Mucosa of descending colon (tissue), 3 donors: ENCODE measurements at regions not wholly inside any gene's neighbourhood (a gene's known extent, or its start where the extent isn't known, plus 50 kb on each side); places are given as distances from the start of the nearest gene placed in this dataset.

Experiments used
- ATAC-seq: fragments of 200-7000 bp; cut with Tn5 transposase; one replicate; pipeline ENCODE4 v1.9.1; 2020; ENCODE audit warnings: mild to moderate bottlenecking, moderate library complexity
- DNase-seq, 3 donors: peaks; one replicate each; pipeline ENCODE4 v3.0.0-alpha.2; 2020
- H3K36me3 ChIP-seq: fragments of 200-600 bp; one replicate; pipeline ENCODE4 v1.8.0; 2021; ENCODE audit warnings: low read depth, mild to moderate bottlenecking
- H3K4me1 ChIP-seq: fragments of 200-600 bp; one replicate; pipeline ENCODE4 v1.8.0; 2021; ENCODE audit warnings: low read depth, mild to moderate bottlenecking
- H3K4me3 ChIP-seq: fragments of 200-600 bp; one replicate; pipeline ENCODE4 v1.8.0; 2021; ENCODE audit warnings: mild to moderate bottlenecking
- H3K9me3 ChIP-seq: fragments of 200-600 bp; one replicate; pipeline ENCODE4 v1.8.0; 2021; ENCODE audit warnings: mild to moderate bottlenecking
- intact Hi-C, 2 donors: fragments of 100-400 bp; cut with DNase I in 1 of 2; cut with micrococcal nuclease in 1 of 2; formaldehyde crosslinking; loops; one replicate each; pipeline versions ENCODE4 v1.11.0 to v1.11.1; 2022; cut with DNase I, micrococcal nuclease
- TF ChIP-seq, protein P1 (sequence below): fragments of 200-600 bp; IDR thresholded peaks from one replicate; pipeline ENCODE4 v1.8.0; 2022; ENCODE audit warnings: antibody characterized with exemption, mild to moderate bottlenecking
- donor health status: DM: no; HTN: no; CAD: no; lungs with moderate emphysema.
- donor health status: DM: no; HTN: no; CAD: no.
- donor health status: DM: no; HTN: yes; CAD: no.

DNA sequence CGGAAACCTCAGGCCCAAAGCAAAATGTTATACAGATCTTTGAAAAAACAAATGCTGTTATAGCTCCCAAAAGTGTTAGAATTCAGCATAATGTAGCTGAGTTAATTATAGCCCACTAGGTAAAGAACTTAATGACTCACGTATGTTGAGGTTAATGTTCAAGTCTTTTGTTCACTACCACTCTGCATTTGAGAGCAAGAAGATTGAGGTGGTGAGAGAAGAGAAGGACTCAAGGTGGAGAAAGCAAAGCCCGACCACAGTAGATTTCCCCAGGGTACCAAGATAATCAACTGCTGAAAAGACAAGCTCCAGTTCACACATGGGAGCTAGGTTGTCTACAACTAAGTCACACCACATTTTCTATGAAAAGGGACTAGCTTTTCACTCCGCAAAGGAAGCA is 480.2 kb downstream of the DTHD1 start:
- ATAC-seq = no peak
- Histone ChIP-seq H3K4me1 (no peaks in the 10 kb centered on the region), H3K4me3 (no peak overlapping the region), H3K9me3 (no peaks in the 10 kb centered on the region), H3K36me3 (no peaks in the 10 kb centered on the region)
- intact Hi-C loops = no loop called here
- no peak for DNase-seq
- TF ChIP-seq, protein P1, sequence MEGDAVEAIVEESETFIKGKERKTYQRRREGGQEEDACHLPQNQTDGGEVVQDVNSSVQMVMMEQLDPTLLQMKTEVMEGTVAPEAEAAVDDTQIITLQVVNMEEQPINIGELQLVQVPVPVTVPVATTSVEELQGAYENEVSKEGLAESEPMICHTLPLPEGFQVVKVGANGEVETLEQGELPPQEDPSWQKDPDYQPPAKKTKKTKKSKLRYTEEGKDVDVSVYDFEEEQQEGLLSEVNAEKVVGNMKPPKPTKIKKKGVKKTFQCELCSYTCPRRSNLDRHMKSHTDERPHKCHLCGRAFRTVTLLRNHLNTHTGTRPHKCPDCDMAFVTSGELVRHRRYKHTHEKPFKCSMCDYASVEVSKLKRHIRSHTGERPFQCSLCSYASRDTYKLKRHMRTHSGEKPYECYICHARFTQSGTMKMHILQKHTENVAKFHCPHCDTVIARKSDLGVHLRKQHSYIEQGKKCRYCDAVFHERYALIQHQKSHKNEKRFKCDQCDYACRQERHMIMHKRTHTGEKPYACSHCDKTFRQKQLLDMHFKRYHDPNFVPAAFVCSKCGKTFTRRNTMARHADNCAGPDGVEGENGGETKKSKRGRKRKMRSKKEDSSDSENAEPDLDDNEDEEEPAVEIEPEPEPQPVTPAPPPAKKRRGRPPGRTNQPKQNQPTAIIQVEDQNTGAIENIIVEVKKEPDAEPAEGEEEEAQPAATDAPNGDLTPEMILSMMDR = no peak

DNA sequence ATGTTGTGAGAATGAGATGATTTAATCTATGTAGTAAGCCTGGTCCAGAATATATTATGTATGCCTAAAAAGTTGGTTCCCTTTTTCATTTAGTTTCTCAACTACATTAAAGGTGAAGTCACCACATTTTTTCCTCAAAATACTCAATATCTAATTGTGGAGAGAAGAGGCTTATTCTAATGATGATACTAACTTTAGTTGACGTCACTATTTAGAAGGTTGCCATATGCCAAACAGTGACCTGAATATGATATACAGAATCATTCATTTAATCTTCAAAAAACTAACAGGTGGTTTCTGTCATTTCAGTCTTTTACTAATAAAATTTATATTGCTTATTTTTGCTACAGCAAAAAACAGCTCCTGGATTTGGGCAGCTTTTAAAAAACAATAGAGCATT is 480.7 kb upstream of the NWD2 start:
- intact Hi-C loops = no loop called here
- ATAC-seq = no peak
- Histone ChIP-seq H3K4me3 (no peak overlapping the region), H3K9me3 (no peaks in the 10 kb centered on the region), H3K4me1 (no peaks in the 10 kb centered on the region), H3K36me3 (no peaks in the 10 kb centered on the region)
- TF ChIP-seq, protein P1 = no peak
- DNase-seq = no peak

DNA sequence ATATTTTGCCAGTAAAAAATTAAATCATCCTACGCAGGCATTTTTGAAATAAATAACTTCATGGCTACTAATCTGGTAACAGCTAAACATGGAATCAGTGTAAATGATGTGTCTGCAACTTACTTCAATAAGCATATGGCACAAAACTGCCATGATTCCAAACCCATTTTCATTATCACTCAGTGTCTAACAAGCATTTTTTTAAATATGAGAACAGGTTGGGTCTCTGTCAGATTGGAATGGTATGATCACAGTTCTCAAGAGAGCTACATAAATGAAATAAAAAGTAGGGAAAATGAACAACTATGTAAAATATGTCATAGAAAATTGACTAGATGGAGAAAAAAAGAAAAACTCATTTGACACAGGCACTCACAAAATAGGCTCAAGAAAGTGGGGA is 476.9 kb upstream of the NWD2 start:
- no peaks in the 10 kb centered on the region for H3K9me3 ChIP-seq
- intact Hi-C loops = no loop called here
- TF ChIP-seq, protein P1 = no peak
- DNase-seq (no peak), ATAC-seq (no peak)
- no peaks in the 10 kb centered on the region for H3K36me3 ChIP-seq
- H3K4me3 ChIP-seq = no peak overlapping the region
- no peaks in the 10 kb centered on the region for H3K4me1 ChIP-seq

DNA sequence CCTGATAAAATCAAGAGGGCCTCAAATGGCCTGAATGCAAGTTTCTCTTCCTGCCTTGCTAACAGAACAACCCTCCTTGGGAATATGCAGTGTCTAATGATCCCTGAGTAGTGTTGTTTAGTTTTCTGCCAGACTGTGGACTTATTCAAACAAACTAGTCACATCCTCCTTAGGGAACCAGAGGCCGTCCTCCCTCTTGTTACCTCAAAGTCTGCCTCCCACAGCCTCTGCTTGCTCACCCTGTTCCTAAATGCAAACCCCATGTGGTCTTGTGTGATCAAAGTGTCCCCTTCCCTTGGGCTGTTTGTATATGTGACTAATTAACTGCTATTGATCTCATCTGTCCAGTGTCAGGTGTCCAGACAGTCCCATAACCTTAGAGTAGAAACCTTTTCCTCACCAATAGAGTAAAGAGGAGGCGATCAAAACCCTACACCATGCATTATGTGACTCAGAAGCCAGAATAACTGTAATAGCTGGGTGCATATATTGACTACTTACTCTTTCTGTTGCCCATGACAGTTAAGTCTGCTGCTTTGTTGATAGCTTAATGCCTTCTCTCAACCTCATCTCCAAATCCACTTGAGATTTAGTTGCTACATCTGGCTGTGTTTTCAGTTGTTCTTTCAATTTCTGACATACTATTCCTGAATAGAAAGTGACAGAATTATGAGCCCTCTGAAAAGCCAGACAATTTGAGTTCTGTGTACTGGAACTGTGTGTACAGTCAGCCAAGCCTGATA is 473.0 kb upstream of the NWD2 start:
- Histone ChIP-seq H3K36me3 (no peaks in the 10 kb centered on the region), H3K9me3 (no peaks in the 10 kb centered on the region), H3K4me3 (no peak overlapping the region), H3K4me1 (no peaks in the 10 kb centered on the region)
- DNase-seq = no peak
- no peak for ATAC-seq
- TF ChIP-seq, protein P1 = no peak
- intact Hi-C loops = no loop called here

DNA sequence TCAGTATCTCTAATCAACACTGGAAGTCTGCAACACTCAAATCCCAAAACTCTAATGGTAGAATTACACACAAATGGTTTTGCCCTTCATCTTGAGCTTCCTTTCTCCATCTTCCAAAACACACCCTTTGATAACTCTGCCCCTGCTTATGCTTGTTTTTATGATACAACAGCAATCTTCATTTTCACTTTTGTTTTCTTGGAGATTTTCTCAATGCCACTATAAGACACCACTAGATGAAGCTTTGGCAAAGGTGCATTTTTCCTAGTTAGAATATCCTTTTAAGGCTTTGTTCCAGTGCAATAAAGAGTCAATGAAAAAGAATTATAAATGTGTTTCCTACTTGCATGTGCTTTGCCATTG is 472.4 kb upstream of the NWD2 start:
- Histone ChIP-seq H3K9me3 (no peaks in the 10 kb centered on the region), H3K36me3 (no peaks in the 10 kb centered on the region), H3K4me1 (no peaks in the 10 kb centered on the region), H3K4me3 (no peak overlapping the region)
- TF ChIP-seq, protein P1 = no peak
- DNase-seq (no peak), ATAC-seq (no peak)
- intact Hi-C loops = no loop called here

GRCh38 chr4:36773467-36773866 is 471.1 kb upstream of the NWD2 start:
- no peak for ATAC-seq
- intact Hi-C loops = no loop called here

More at GRCh38 chr4:36773467-36773866, 471.1 kb upstream of the NWD2 start:
- no peak for DNase-seq
- Histone ChIP-seq H3K36me3 (no peaks in the 10 kb centered on the region), H3K9me3 (no peaks in the 10 kb centered on the region), H3K4me3 (no peak overlapping the region), H3K4me1 (no peaks in the 10 kb centered on the region)
- TF ChIP-seq, protein P1 = no peak
